GM10266 (cell line): ENCODE measurements at regions not wholly inside any gene's neighbourhood (a gene's known extent, or its start where the extent isn't known, plus 50 kb on each side); places are given as distances from the start of the nearest gene placed in this dataset.

Source experiments
- DNase-seq: peaks from one replicate; pipeline ENCODE4 v3.0.0; 2012; ENCODE audit errors: extremely low spot score
- TF ChIP-seq, protein P1 (sequence below): IDR thresholded peaks from 2 replicates; pipeline ENCODE4 v1.5.1; 2012; ENCODE audit warnings: mild to moderate bottlenecking, low read depth; ENCODE audit not compliant: control insufficient read depth, insufficient read depth; ENCODE audit errors: missing control alignments

DNA sequence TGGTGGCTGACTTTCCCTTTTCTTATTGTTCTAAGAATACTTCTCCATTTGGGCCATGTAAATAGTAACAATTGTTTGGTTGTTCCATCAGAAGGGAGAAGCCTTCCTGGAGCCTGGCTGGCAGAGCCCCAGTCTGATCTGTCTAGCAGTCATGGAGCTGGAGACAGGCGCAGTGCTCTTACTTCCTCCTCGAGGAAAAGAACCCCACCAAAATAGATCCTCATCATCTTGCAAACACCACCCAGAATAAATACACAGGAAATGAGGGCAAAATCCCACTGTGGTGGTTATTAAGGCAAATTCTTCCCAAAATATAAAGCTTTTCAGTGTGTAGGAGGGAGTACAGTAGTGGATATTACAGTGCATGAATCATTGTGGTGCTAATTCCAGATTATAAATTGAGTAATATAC is 195.1 kb upstream of the SGK1 start:
- DNase-seq = no peak
- TF ChIP-seq, protein P1, sequence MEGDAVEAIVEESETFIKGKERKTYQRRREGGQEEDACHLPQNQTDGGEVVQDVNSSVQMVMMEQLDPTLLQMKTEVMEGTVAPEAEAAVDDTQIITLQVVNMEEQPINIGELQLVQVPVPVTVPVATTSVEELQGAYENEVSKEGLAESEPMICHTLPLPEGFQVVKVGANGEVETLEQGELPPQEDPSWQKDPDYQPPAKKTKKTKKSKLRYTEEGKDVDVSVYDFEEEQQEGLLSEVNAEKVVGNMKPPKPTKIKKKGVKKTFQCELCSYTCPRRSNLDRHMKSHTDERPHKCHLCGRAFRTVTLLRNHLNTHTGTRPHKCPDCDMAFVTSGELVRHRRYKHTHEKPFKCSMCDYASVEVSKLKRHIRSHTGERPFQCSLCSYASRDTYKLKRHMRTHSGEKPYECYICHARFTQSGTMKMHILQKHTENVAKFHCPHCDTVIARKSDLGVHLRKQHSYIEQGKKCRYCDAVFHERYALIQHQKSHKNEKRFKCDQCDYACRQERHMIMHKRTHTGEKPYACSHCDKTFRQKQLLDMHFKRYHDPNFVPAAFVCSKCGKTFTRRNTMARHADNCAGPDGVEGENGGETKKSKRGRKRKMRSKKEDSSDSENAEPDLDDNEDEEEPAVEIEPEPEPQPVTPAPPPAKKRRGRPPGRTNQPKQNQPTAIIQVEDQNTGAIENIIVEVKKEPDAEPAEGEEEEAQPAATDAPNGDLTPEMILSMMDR = no peak

DNA sequence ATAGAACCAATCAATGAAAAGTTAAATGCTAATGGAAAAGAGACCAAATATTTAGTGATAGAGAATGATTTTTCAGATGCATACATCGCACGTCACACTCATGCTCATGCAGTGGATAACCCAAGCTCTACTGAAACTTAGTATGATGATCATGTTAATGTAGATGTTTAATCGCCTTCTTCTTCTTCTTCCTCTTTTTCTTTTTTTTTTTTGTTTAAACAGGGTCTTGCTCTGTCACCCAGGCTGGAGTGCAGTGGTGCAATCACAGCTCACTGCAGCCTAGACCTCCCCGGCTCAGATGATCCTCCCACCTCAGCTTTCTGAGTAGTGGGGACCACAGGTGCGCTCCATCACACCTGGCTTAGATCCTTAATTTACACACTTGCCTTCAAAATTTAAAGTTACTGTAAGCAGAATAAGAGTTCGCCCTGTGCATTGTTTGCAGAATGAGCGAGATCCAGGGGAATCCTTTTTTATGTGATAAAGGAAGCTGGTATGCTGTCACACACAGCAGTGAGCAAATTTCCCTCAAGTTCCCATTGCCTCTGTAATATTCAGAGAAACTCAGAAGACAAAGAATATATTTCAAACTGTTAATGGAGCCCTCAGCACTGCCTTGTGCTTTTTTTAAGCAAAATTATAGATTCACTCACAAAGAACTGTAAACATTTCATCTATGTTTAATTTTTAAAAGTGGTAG is 194.2 kb upstream of the SGK1 start:
- no peak for DNase-seq
- TF ChIP-seq, protein P1 = no peak

DNA sequence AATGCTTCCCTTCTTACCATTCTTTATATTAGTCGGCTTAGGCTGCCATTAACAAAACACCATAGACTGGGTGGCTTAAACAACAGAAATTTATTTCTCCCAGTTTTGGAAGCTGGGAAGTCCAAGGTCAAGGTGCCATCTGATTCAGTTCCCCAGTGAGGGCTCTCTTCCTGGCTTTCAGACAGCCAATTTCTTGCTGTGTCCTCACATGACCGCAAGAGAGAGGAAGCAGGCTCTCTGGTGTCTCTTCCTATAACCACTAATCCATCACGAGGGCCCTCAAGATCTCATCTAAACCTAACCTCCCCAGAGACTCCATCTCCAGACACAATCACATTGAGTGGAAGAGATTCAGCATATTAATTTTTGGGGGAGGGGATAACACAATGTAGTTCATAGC is 193.0 kb upstream of the SGK1 start:
- DNase-seq = no peak

DNA sequence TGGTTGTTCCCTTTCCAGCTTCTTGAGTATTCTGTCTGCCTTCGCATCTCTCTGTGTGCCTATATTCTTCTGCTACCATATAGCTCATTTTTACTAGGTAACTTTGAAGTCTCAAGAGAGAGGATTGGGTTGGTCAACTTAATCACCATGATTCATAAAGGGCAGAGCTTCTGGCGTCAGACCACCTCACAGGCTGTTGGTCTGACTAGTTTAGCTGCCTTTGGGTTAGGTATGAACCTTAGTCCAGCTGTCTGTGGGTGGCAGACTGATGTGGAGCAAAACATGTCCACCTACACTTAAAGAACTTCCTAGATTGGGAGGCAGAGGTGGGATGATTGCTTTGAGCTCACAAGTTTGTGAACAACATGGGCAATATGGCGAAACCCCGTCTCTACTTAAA is 192.2 kb upstream of the SGK1 start:
- no peak for DNase-seq
- TF ChIP-seq, protein P1 = no peak

More for the DNA sequence above, 193.0 kb upstream of the SGK1 start:
- TF ChIP-seq, protein P1 = no peak

DNA sequence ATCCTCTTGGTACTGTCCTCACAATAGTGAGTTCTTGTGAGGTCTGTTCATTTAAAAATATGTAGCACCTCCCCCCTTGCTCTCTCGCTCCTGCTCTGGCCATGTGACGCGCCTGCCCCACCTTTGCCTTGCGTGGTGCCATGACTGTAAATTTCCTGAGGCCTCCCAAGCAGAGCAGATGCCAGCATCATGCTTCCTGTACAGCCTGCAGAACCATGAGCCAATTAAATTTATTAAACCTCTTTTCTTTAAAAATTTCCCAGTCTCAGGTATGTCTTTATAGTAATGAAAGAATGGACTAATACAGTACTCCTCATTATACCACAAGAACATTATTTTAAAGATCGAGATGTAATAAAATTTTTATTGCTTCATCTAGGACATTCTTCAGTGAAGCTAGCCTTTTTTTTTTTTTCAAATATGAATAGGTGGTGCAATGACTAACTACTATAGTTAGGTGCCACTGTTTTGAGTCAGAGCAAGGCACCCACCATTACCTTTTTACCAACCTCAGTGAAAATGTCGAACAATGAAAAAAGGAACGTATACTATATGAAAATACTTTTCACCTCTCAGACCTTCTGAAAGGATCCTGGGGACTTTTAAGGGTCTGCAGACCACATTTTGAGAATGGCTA is 191.1 kb upstream of the SGK1 start:
- TF ChIP-seq, protein P1 = no peak
- DNase-seq = no peak

DNA sequence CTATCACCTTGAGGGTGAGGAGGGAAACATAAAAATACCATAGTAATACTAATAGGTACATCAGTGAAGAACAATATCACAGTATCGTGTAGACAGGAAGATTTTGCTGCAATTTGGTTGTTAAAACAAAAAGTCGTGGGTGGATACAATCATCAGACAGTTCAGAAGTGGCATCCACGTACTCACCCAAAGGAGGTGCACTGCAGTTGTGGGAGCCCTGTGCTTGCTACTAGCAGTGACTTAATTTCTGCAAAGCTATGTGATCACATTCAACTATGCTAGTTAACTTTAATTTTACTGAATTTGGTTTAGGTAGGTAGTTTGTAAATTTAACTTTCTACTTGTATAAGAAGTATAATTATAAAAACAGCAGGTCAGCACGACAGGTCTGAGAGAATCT is 188.2 kb upstream of the SGK1 start:
- TF ChIP-seq, protein P1 = no peak
- no peak for DNase-seq

DNA sequence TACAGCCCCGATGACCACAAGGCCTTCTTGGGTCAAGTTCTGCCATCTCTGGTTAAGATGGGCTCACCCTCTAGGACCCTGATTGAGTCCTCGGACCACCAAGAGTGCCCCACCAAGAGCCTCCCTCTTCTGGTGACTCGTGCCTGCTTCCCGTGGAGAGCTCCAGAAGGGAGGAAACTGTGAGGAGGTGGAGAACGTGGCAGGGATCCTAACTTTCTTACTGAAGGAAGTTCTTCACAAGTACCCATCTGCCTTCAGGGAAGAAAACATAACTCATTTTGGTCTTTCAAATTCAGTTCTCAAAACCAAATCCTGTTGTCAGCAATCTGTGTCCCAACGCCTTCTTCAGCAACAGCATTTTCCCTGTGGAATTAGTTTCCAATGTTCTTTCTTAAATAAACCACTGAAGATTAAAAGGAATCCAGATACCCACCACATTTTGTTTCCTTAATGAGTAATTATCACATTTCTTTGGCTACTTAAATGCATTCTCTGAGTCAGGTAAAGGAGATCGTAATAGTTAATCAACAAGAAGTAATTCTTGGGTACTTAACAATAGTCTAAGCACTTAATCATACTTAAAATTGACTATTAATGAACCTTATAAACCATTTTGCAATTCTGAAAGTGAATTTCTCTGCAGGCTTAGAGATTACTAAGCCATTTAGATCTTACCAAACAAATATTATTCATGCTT is 185.8 kb upstream of the SGK1 start:
- TF ChIP-seq, protein P1 = no peak
- DNase-seq = no peak
